CD4-positive, alpha-beta T cell treated with Interleukin-17A for 1 hour (primary cell): ENCODE measurements at regions not wholly inside any gene's neighbourhood (a gene's known extent, or its start where the extent isn't known, plus 50 kb on each side); places are given as distances from the start of the nearest gene placed in this dataset.

Experiments
- DNase-seq: peaks from one replicate; pipeline ENCODE4 v3.0.0-alpha.2; 2020

DNA sequence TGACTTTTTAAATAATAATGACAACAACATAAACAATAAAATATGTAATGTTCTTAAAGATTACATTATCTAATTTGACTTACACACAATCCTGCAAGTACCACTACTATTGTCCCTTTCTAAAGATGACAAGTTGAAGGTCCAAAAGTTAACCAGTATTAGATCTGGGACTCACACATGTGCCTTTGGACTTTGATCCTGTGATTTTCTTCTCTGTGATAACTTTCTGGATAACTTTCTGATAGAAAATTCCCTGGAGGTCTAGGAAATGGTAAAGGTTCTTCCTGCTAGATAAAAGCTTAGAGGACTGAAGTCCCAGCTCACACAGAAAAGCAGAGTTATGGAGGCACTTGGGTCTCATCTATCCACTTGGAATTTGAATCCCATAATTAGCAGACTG lies 311.9 kb upstream of the KLHL29 start:
- DNase-seq, result no peak

DNA sequence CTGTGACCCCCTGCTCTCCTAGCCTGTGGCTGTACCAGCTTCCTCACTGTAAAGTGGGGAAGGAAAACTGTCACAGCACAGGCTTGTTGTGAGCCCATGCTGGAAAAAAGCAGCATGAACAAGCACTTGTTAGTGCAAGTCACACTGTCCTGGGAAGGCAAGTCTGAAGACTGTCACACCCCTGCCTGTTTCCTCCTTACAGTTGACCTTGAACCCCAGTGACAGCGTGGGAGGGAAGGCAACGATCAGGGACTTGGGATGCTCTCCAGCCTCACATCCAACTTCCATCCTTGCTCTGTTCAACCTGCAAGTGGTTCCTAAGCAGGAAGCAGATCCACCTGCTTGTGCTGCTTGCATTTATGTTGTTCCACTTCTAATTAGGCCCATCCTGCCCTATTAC lies 311.3 kb upstream of the KLHL29 start:
- DNase-seq, result no peak

- DNase-seq, result no peak
These were observed 307.4 kb upstream of the KLHL29 start for GRCh38 chr2:23077596-23077995.

DNA sequence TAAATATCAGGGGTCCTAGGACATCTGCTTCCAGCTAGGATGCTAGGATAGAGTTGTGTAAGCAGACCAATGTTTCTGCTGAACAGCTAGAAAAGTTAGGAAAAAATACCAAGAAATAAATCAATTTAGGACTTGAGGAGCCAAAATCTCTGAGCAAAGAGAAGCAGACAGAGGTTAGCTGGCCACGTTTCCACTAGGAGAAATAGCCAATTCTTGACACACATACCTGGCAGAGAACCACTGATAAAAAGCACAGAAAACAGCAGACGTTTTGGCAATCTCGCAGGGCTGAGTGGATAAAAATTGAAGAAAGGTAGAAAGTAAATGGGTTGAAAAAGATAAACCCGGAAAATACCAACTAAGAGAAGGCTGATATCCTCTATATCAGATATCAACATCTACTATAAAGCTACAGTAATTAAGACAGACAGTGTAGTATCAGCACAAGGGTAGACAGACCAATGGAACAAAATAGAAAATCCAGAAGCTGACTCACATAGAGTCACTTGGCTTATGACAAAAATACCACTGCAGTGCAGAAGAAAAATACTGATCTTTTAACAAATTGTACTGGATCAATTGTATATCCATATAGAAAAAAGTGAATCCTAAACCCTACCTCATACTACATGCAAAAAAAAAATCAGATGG lies 306.1 kb upstream of the KLHL29 start:
- no peak for DNase-seq

DNA sequence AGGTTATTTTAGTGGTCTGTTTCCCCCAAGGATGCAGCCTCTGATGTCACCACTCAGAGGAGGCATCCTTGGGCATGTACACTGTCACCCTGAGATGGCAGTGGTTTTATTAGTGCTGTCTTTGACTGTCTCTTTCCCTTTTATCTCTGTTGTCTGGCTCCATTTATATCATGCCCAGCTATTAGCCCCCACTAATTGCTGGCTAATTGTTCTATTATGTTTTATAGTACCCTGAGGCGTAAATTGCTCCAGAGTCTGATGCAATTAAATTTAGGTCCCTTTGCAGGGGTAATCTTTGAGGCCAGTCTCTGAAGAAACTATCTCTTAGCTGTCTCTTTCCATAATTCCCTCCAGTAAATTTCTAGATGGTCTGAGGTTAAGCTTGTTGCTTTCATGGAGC lies 301.0 kb upstream of the KLHL29 start:
- no peak for DNase-seq

DNA sequence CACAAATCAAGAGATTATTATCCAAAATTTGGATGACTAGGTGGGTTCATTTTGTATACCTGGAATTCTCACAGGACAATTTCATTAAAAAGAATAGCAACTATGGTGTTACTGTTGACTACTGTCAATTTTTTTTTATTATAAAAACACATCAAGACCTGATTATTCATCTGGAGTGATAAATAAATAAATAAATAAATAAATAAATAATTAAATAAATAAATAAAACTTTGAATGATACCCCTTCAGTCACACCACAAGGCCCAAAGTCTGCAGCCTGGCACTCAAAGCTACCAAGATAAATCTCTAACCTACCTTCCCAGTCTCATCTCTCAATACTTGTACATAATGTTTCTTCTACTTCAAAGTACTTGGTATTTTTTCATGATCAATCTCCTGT lies 294.0 kb upstream of the KLHL29 start:
- DNase-seq, result no peak

- DNase-seq, result no peak
These were observed 293.1 kb upstream of the KLHL29 start for GRCh38 chr2:23091900-23092299.

DNA sequence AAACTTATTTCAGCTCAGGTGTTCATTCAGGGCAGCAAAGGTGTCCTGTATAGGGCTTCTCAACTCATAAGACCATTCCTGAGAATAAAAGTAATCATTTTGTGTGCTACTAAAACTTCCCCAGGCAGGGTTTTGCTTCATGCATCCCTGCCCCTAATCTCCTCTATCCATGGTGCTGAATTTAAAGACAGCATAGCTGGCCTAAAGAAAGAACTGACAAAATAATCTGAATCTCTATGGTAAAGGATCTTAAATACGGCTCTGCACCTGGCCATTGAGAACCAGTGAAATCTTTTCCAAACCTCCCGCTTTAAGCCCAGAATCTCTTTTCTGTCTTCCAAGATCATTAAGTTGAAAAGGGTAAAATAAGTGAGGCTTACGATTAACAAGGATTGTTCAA lies 292.1 kb upstream of the KLHL29 start:
- DNase-seq, result no peak

DNA sequence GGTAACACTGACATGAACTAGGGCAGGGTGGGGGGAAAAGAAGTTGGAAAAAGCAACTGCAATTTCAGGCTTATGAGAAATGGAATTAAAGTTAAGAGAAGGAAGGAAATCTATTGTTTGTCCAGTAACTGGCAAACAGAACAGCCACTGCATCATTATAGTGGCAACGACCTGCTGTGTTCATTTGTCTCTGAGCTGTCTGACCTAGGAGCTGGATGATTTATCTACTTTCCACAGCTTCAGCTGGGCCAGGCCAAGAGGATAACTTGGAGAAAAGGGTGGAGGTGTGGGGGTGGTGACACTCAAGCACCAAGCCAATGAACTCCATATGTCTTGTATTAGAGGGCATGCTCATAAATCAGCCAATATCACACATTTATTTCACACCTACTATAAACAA lies 291.5 kb upstream of the KLHL29 start:
- DNase-seq, result no peak

GRCh38 chr2:23096906-23097602 lies 287.9 kb upstream of the KLHL29 start:
- DNase-seq, result no peak

GRCh38 chr2:23100406-23100805 lies 284.6 kb upstream of the KLHL29 start:
- DNase-seq, result no peak

DNA sequence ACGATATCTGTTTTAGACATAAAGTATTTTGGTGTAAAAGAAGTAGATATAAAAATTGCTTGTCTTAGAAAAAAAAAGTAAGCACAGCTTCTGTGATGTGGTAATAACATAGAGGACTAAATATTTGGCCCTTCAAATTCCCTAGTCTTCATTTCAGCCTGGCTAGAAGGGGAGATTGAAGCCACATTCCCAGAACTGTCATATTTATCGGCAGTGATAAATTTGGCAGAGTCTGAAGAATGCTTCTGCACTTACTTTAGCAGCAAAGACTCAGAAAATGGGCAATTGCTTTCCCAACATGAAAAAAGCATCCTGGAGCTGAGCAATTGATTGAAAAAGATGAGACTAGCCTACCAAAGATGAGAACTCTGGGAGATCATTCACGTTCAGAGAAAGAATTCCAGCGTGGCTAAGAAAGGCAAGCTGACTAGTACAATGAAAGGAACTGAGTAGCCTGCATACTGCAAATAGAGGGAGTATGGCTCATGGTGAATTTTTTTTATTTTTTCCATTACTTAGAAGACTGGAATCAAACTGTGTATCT lies 278.7 kb upstream of the KLHL29 start:
- no peak for DNase-seq

DNA sequence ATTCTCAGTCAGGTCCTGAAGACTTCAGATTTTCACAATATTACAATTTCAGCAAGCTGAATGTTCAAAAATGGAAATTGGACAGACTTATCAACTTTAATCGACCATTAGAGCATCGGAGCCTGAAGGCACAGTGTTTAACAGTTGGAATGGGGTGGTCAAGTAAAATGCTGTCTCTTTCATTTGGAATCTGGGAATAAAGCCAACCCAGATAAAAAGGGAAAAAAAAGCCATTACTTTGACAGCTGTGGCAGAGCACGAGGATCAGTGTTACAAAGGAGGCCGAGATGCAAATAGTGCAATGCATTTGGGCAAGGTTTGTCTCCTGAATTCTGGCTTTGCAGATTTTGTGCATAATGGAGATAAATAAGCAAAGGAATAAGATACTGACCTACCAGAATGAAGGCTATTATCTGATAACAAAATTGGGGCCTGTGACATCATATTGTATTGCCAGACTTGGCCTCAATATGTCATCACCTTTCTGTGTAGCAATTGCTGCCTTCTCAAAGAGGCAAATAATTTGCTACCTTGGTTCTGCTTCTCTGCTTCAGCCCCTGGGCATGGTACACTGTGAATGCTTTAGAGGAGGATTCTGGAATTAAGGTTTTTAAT lies 277.5 kb upstream of the KLHL29 start:
- no peak for DNase-seq

GRCh38 chr2:23111263-23111662 lies 273.7 kb upstream of the KLHL29 start:
- DNase-seq, result no peak

DNA sequence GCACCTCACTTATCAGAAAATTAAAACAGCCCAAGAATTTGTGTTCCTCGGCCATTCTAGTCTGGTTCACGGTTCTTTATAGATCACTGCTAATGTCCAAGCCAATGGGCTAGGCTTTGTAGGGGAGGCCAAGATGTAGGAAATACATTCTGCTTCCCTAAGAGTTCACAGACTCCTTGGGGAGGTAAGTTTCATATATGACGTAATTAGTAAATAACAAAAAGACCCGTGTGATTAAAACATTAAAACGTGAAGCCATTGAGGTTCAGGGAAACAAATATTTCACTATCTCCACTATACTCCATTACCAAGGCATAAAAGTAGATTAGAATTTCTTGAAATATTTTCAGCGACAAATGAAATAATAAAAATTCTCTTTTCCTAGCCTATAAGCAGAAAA lies 272.5 kb upstream of the KLHL29 start:
- no peak for DNase-seq

GRCh38 chr2:23114299-23114698 lies 270.7 kb upstream of the KLHL29 start:
- no peak for DNase-seq

GRCh38 chr2:23118313-23118712 lies 266.7 kb upstream of the KLHL29 start:
- no peak for DNase-seq

DNA sequence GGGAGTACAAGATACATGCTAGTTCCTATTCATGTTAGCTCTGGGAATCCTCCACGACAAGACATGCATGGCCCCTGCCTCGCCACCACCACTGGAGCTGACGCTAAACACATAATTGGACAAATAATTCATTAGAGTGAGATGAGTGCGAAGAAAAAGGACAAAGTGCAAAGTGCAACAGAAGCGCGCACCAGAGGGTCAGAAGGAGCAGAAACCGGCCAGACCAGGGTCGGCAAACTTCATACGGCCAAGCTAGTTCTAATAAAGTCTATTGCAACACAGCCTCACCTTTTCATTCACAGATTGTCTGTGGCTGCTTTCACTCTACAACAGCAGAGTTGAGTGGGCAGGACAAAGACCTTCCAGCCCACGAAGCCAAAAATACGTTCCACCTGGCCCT lies 266.1 kb upstream of the KLHL29 start:
- DNase-seq, result no peak

GRCh38 chr2:23120161-23120560 lies 264.8 kb upstream of the KLHL29 start:
- DNase-seq, result no peak

- DNase-seq, result no peak
These were observed 262.9 kb upstream of the KLHL29 start for GRCh38 chr2:23121968-23122648.

- DNase-seq, result no peak
These were observed 262.2 kb upstream of the KLHL29 start for GRCh38 chr2:23122681-23123215.

GRCh38 chr2:23123686-23124085 lies 261.3 kb upstream of the KLHL29 start:
- DNase-seq, result no peak

DNA sequence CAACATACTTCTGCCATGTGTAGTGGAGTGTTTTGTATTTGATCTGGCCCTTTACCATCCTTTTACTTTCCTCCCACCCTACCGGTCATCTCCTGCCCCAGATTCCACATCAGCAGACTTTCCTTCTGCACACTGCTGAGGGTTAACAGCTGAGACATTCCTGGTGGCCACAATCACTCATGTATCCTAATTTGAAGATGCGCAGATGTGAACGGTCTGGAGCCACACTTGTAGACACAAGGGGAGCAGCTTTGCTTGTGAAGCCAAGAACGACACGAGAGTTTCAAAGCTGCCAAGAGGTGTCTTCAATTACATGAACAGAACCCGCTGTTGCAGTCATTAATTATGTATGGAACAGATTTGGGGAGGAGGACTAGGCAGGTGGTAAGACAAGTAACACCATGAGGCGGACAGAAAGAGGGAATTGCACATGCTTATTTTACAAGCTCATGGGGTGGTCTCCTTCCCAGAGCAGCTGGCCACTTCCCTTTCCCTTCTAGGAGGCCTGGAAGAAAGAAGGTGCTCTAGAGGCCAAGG lies 260.7 kb upstream of the KLHL29 start:
- no peak for DNase-seq
